Esophagus squamous epithelium (tissue), 5 donors: ENCODE measurements at regions not wholly inside any gene's neighbourhood (a gene's known extent, or its start where the extent isn't known, plus 50 kb on each side); places are given as distances from the start of the nearest gene placed in this dataset.

Experiments
- DNase-seq: peaks from one replicate; lab custom pipeline; 2025; lab: John Stamatoyannopoulos, UW
- H3K27ac ChIP-seq, 4 donors: fragments of 200-600 bp; sonication (generic); one replicate each; pipeline ENCODE4 v1.5.1; 2016 to 2019; ENCODE audit warnings: mild to moderate bottlenecking in 1 of 4
- H3K27me3 ChIP-seq, 4 donors: fragments of 200-600 bp; sonication (generic); 1 replicate in 3 of 4; 2 replicates in 1 of 4; pipeline versions ENCODE4 v1.5.1 to v1.6.0; 2017 to 2021; ENCODE audit warnings: antibody characterized with exemption in 1 of 4
- H3K36me3 ChIP-seq, 3 donors: fragments of 200-600 bp; sonication (generic); one replicate each; pipeline ENCODE4 v1.5.1; 2016 to 2019
- H3K4me1 ChIP-seq, 3 donors: fragments of 200-600 bp; sonication (generic); one replicate each; pipeline ENCODE4 v1.5.1; 2017 to 2019
- H3K4me3 ChIP-seq, 4 donors: fragments of 200-600 bp; sonication (generic); 1 replicate in 3 of 4; 2 replicates in 1 of 4; pipeline ENCODE4 v1.5.1; 2016 to 2019; ENCODE audit warnings: mild to moderate bottlenecking in 2 of 4, moderate library complexity in 1 of 4
- H3K9me3 ChIP-seq, 3 donors: fragments of 200-600 bp; sonication (generic); one replicate each; pipeline ENCODE4 v1.5.1; 2016 to 2019
- POLR2A ChIP-seq, 4 donors: fragments of 450-650 bp; IDR thresholded peaks; one replicate each; pipeline ENCODE4 v1.6.1; 2017; ENCODE audit warnings: antibody characterized with exemption in 4 of 4, mild to moderate bottlenecking in 4 of 4, moderate library complexity in 3 of 4
- WGBS, 2 donors: methylation state at CpG; one replicate each; pipeline ENCODE4 v1.1.5; 2018; 5-methylcytosine and 5-hydroxymethylcytosine counted together
- intact Hi-C: fragments of 100-400 bp; cut with DNase I; formaldehyde crosslinking; loops from one replicate; pipeline ENCODE4 v1.15.0; 2022
- TF ChIP-seq, protein P1 (sequence below), 6 experiments: fragments of 450-650 bp in 4 of 6; fragments of 200-600 bp in 2 of 6; sonication (generic) in 2 of 6; IDR thresholded peaks; one replicate each; pipeline ENCODE4 v1.5.1; 2016 to 2019; ENCODE audit warnings: antibody characterized with exemption in 6 of 6, mild to moderate bottlenecking in 4 of 6, moderate library complexity in 4 of 6
- donor health status: DM: yes; HTN: yes; CAD: no.

DNA sequence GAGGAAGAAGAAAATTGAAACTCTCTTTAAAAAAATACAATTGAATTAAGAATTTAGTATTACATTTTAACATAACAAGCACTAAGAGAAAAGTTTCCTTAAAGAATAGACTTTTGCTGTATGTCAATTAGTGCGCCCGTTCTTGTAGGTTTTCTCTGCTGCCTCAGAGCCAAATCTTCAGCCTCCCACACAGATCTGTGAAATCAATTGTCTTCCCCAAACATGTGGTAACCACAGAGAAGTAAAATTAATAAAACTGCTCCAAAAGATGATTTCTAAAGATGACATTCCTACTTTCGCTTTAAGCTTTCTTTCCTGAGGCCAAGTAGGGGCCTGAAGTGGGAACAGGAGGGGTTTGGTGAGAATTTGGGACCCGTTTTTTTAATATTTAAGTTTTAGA is 113.2 kb upstream of the ADO start:
- no peaks in the 10 kb centered on the region for H3K36me3 ChIP-seq
- peaks cover 0 to 11% (median 0%) of the 10 kb centered on the region in 3 donors for H3K4me1 ChIP-seq
- no peak overlapping the region for H3K27ac ChIP-seq
- intact Hi-C loops = no loop called here
- WGBS, 2 donors = 36 to 43% methylated on average over 4 of the region's 4 CpGs
- H3K4me3 ChIP-seq = no peak overlapping the region
- no peaks in the 10 kb centered on the region for H3K9me3 ChIP-seq
- TF ChIP-seq POLR2A (IDR thresholded peaks at IDR 0.05) = no peak
- TF ChIP-seq, protein P1, sequence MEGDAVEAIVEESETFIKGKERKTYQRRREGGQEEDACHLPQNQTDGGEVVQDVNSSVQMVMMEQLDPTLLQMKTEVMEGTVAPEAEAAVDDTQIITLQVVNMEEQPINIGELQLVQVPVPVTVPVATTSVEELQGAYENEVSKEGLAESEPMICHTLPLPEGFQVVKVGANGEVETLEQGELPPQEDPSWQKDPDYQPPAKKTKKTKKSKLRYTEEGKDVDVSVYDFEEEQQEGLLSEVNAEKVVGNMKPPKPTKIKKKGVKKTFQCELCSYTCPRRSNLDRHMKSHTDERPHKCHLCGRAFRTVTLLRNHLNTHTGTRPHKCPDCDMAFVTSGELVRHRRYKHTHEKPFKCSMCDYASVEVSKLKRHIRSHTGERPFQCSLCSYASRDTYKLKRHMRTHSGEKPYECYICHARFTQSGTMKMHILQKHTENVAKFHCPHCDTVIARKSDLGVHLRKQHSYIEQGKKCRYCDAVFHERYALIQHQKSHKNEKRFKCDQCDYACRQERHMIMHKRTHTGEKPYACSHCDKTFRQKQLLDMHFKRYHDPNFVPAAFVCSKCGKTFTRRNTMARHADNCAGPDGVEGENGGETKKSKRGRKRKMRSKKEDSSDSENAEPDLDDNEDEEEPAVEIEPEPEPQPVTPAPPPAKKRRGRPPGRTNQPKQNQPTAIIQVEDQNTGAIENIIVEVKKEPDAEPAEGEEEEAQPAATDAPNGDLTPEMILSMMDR (IDR thresholded peaks at IDR 0.05) = no peak
- no peaks in the 10 kb centered on the region for H3K27me3 ChIP-seq
- DNase-seq = no peak

DNA sequence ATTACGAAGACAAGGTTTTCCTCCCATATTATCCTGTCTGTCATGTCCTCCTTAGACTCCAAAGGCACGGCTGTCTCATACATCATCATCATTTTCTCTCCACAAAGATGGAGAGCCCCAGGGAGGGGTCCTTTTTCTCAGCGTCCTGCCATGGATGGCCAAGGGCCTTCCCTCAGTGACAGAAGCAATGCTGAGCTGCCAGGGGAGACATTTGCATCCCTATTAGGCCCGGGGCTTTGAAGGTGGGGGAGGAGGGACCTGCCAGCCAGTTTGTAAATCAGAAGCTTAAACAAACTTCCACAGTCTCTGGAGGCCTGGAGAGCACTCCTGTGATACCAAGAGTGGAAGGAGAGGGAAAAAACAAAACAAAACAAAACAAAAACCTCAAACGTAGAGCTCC is 112.4 kb upstream of the ADO start:
- WGBS, 2 donors = 60 to 64% methylated on average over 4 of the region's 5 CpGs
- Histone ChIP-seq H3K27me3 (no peaks in the 10 kb centered on the region), H3K4me1 (peaks cover 0 to 11% (median 0%) of the 10 kb centered on the region in 3 donors), H3K27ac (no peak overlapping the region), H3K36me3 (no peaks in the 10 kb centered on the region), H3K9me3 (no peaks in the 10 kb centered on the region), H3K4me3 (no peak overlapping the region)
- no peak for TF ChIP-seq POLR2A (IDR thresholded peaks at IDR 0.05)
- TF ChIP-seq, protein P1 (IDR thresholded peaks at IDR 0.05) = no peak
- intact Hi-C loops = no loop called here
- DNase-seq = no peak

DNA sequence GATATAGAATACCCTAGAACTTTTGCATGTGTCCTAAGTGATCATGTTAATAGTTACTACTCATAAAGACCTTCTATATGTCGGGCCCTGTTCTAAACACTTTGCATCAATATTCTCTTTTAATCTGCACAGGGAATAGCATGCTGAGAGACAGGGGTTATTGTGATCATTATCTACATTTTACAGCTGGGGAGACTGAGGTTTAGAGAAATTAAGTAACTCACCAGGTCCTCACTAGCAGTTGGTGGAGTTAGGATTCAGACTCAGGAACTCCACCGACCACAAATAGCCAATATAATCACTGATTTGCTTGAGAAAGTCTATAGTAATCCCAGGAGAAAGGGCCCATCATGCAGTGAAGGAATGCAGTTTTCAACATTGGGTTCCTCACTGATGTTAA is 111.2 kb upstream of the ADO start:
- TF ChIP-seq, protein P1 (IDR thresholded peaks at IDR 0.05) = no peak
- no peak for TF ChIP-seq POLR2A (IDR thresholded peaks at IDR 0.05)
- no peak for DNase-seq
- Histone ChIP-seq H3K27ac (no peak overlapping the region), H3K36me3 (no peaks in the 10 kb centered on the region), H3K27me3 (no peaks in the 10 kb centered on the region), H3K9me3 (peaks cover 0 to 4% (median 0%) of the 10 kb centered on the region in 3 donors), H3K4me3 (no peak overlapping the region), H3K4me1 (peaks cover 0 to 11% (median 0%) of the 10 kb centered on the region in 3 donors)
- intact Hi-C loops = no loop called here
- 80 to 83% methylated on average over 2 of the region's 2 CpGs for WGBS, 2 donors

DNA sequence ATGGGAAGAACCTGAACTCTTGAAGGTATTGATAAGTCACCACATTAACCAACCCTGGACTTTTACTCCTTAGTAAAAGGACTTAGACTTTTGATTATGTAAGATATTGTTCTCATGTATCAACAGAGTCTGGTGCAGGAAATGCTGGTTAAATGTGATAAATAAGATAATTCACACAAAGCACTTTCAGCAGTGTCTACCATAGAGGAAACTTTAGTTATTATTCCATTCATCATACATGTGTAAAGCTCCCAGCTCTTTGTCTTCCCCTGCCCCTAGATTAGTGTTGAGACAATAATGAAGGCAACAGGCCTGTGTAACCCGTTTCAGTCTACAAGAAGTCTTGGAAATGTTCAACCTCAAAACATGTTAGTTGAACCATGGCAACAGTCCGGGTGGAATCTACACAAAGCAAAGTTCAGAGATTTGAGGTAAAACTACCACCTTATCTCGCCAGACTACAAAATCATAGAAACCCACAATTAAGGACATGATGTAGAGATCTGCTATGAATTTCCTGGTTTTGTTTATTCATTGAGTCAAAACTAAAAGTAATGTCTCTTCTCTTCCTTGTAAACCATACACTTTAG is 109.9 kb upstream of the ADO start:
- H3K27ac ChIP-seq = no peak overlapping the region
- H3K4me1 ChIP-seq = peaks cover 0 to 6% (median 0%) of the 10 kb centered on the region in 3 donors
- intact Hi-C loops = no loop called here
- H3K4me3 ChIP-seq = no peak overlapping the region
- peaks cover 0 to 17% (median 8%) of the 10 kb centered on the region in 3 donors for H3K9me3 ChIP-seq
- TF ChIP-seq POLR2A (IDR thresholded peaks at IDR 0.05) = no peak
- TF ChIP-seq, protein P1 (IDR thresholded peaks at IDR 0.05) = no peak
- H3K27me3 ChIP-seq = no peaks in the 10 kb centered on the region
- no peaks in the 10 kb centered on the region for H3K36me3 ChIP-seq
- WGBS, 2 donors = 42 to 65% methylated on average over 3 of the region's 3 CpGs
- no peak for DNase-seq

DNA sequence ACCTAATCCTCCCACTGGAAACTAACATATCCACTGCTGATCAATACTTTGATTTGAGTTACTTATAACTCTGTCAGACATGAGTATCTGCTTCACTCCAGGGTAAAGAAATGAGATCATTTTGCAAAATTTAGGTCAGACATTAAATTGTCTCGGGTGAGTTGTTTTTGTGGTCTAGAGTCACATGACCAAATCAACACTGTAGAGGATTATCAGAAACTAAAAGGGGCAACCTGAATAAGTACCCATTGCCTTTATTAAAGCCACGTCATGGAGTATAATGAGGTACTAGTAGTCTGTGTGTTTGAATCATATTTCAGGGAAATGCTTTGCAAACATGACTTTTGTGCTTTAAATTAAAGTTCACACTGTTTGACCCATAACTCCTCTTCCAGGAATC is 107.7 kb upstream of the ADO start:
- intact Hi-C loops = no loop called here
- DNase-seq = no peak
- peaks cover 0 to 22% (median 8%) of the 10 kb centered on the region in 3 donors for H3K9me3 ChIP-seq
- H3K27me3 ChIP-seq = no peaks in the 10 kb centered on the region
- H3K4me3 ChIP-seq = no peak overlapping the region
- TF ChIP-seq, protein P1 (IDR thresholded peaks at IDR 0.05) = no peak
- TF ChIP-seq POLR2A (IDR thresholded peaks at IDR 0.05) = no peak
- no peaks in the 10 kb centered on the region for H3K36me3 ChIP-seq
- H3K4me1 ChIP-seq = no peaks in the 10 kb centered on the region
- no peak overlapping the region for H3K27ac ChIP-seq
- whole genome bisulfite sequencing, 2 donors = 58 to 61% methylated on average over 2 of the region's 2 CpGs
